ENCODE measurements at regions not wholly inside any gene's neighbourhood (a gene's known extent, or its start where the extent isn't known, plus 50 kb on each side); places are given as distances from the start of the nearest gene placed in this dataset.

- BruUV-seq (replicated peaks) = no TSS peak
- TF ChIP-seq CTCF (IDR thresholded peaks at IDR 0.05; ENCODE audit: insufficient read depth in 1 of 2, low read depth in 1 of 2, low read length in 1 of 2, severe bottlenecking in 1 of 2, unreplicated experiment in 1 of 2) = no peak
- Mint-ChIP-seq H3K4me1 (ENCODE audit: low read depth, unreplicated experiment) (no peaks in the 10 kb centered on the region), H3K27ac (ENCODE audit: unreplicated experiment) (no peak overlapping the region), H3K4me3 (ENCODE audit: unreplicated experiment) (no peak overlapping the region), H3K9me3 (ENCODE audit: unreplicated experiment) (no peaks in the 10 kb centered on the region), H3K36me3 (ENCODE audit: insufficient read depth, unreplicated experiment) (no peaks in the 10 kb centered on the region), H3K27me3 (ENCODE audit: insufficient read depth, unreplicated experiment) (no peaks in the 10 kb centered on the region)
- no peaks in the 10 kb centered on the region for H3K36me3 ChIP-seq (ENCODE audit: control insufficient read depth, insufficient read depth, low read length)
- no peak overlapping the region for H3K4me3 ChIP-seq (ENCODE audit: low read depth, low read length)
- ChIA-PET POLR2A (no interaction called here), CTCF (no interaction called here)
- intact Hi-C loops (cut with micrococcal nuclease; ENCODE audit: unreplicated experiment) = no loop called here
- H3K4me1 ChIP-seq = no peaks in the 10 kb centered on the region
- H3K9me3 ChIP-seq = no peaks in the 10 kb centered on the region
- H3K27me3 ChIP-seq (replicated peaks; ENCODE audit: control insufficient read depth, insufficient read depth, low read length) = no peaks in the 10 kb centered on the region
- DNase-seq = no peak
Observed at GRCh38 chr10:44201656-44202055, 183.2 kb downstream of the CXCL12 start.

GRCh38 chr10:44201011-44201410, 183.9 kb downstream of the CXCL12 start:
- no peak overlapping the region for H3K4me3 Mint-ChIP-seq (ENCODE audit: unreplicated experiment)

GRCh38 chr10:44199991-44200655, 184.8 kb downstream of the CXCL12 start:
- no peak overlapping the region for H3K27ac Mint-ChIP-seq (ENCODE audit: unreplicated experiment)
- H3K4me1 Mint-ChIP-seq (ENCODE audit: low read depth, unreplicated experiment) = no peaks in the 10 kb centered on the region
- H3K4me1 ChIP-seq = no peaks in the 10 kb centered on the region
- ChIA-PET CTCF (no interaction called here), POLR2A (no interaction called here)
- no peak for TF ChIP-seq CTCF (IDR thresholded peaks at IDR 0.05; ENCODE audit: insufficient read depth in 1 of 2, low read depth in 1 of 2, low read length in 1 of 2, severe bottlenecking in 1 of 2, unreplicated experiment in 1 of 2)
- H3K36me3 ChIP-seq (ENCODE audit: control insufficient read depth, insufficient read depth, low read length) = no peaks in the 10 kb centered on the region
- H3K36me3 Mint-ChIP-seq (ENCODE audit: insufficient read depth, unreplicated experiment) = no peaks in the 10 kb centered on the region
- no peak for DNase-seq
- no peaks in the 10 kb centered on the region for H3K27me3 Mint-ChIP-seq (ENCODE audit: insufficient read depth, unreplicated experiment)
- H3K9me3 ChIP-seq = no peaks in the 10 kb centered on the region
- intact Hi-C loops (cut with micrococcal nuclease; ENCODE audit: unreplicated experiment) = no loop called here
- no peaks in the 10 kb centered on the region for H3K27me3 ChIP-seq (replicated peaks; ENCODE audit: control insufficient read depth, insufficient read depth, low read length)
- BruUV-seq (replicated peaks) = no TSS peak
- no peaks in the 10 kb centered on the region for H3K9me3 Mint-ChIP-seq (ENCODE audit: unreplicated experiment)
- no peak overlapping the region for H3K4me3 ChIP-seq (ENCODE audit: low read depth, low read length)
- no peak overlapping the region for H3K4me3 Mint-ChIP-seq (ENCODE audit: unreplicated experiment)

More at GRCh38 chr10:44201011-44201410, 183.9 kb downstream of the CXCL12 start:
- H3K36me3 ChIP-seq (ENCODE audit: control insufficient read depth, insufficient read depth, low read length) = no peaks in the 10 kb centered on the region
- no peak for DNase-seq
- no peaks in the 10 kb centered on the region for H3K9me3 ChIP-seq
- TF ChIP-seq CTCF (IDR thresholded peaks at IDR 0.05; ENCODE audit: insufficient read depth in 1 of 2, low read depth in 1 of 2, low read length in 1 of 2, severe bottlenecking in 1 of 2, unreplicated experiment in 1 of 2) = no peak
- Mint-ChIP-seq H3K36me3 (ENCODE audit: insufficient read depth, unreplicated experiment) (no peaks in the 10 kb centered on the region), H3K27me3 (ENCODE audit: insufficient read depth, unreplicated experiment) (no peaks in the 10 kb centered on the region), H3K27ac (ENCODE audit: unreplicated experiment) (no peak overlapping the region), H3K4me1 (ENCODE audit: low read depth, unreplicated experiment) (no peaks in the 10 kb centered on the region), H3K9me3 (ENCODE audit: unreplicated experiment) (no peaks in the 10 kb centered on the region)
- H3K27me3 ChIP-seq (replicated peaks; ENCODE audit: control insufficient read depth, insufficient read depth, low read length) = no peaks in the 10 kb centered on the region
- H3K4me3 ChIP-seq (ENCODE audit: low read depth, low read length) = no peak overlapping the region
- no peaks in the 10 kb centered on the region for H3K4me1 ChIP-seq
- POLR2A ChIA-PET = no interaction called here
- intact Hi-C loops (cut with micrococcal nuclease; ENCODE audit: unreplicated experiment) = no loop called here
- CTCF ChIA-PET = no interaction called here
- BruUV-seq (replicated peaks) = no TSS peak
